ENCODE measurements at regions not wholly inside any gene's neighbourhood (a gene's known extent, or its start where the extent isn't known, plus 50 kb on each side); places are given as distances from the start of the nearest gene placed in this dataset.

GRCh38 chr4:146051728-146052391, 113.2 kb upstream of the ZNF827 start:
- Histone ChIP-seq H3K4me2 (replicated peaks; ENCODE audit: low read depth, low read length, poor library complexity, severe bottlenecking) (no peak overlapping the region), H3K79me2 (ENCODE audit: control insufficient read depth, insufficient read depth, low read length) (no peaks in the 10 kb centered on the region)
- POLR2A ChIA-PET: interaction anchor here (4.1 kb wide), 1 partner anchor 8 kb away, joined by 16 read pairs; no protein-coding TSS in a partner anchor

More at GRCh38 chr4:146051728-146052391, 113.2 kb upstream of the ZNF827 start:
- Histone ChIP-seq H3K9me3 (ENCODE audit: control extremely low read depth in 1 of 3, control insufficient read depth in 2 of 3, insufficient read depth in 1 of 3, low read length in 2 of 3) (peaks cover 1 to 13% (median 12%) of the 10 kb centered on the region in 3 donors), H3K27me3 (replicated peaks in 1 of 4; ENCODE audit: control extremely low read depth in 1 of 4, control insufficient read depth in 3 of 4, insufficient read depth in 4 of 4, low read length in 3 of 4) (peaks cover 0 to 2% (median 0%) of the 10 kb centered on the region in 4 experiments), H2AFZ (ENCODE audit: insufficient read depth, low read depth, low read length, poor library complexity, severe bottlenecking) (no peak overlapping the region), H3K36me3 (replicated peaks in 1 of 2; ENCODE audit: control extremely low read depth in 1 of 2, control insufficient read depth in 1 of 2, extremely low read depth in 1 of 2, insufficient read depth in 2 of 2, low read length in 1 of 2) (no peaks in the 10 kb centered on the region), H3K4me3 (ENCODE audit: control extremely low read depth in 1 of 5, extremely low read depth in 1 of 5, insufficient read depth in 1 of 5, low read depth in 2 of 5, low read length in 4 of 5) (no peak overlapping the region), H4K20me1 (ENCODE audit: control insufficient read depth, insufficient read depth, low read length, poor library complexity, severe bottlenecking) (no peaks in the 10 kb centered on the region), H3K27ac (ENCODE audit: low read length in 2 of 2) (no peak overlapping the region), H3K4me1 (ENCODE audit: control insufficient read depth in 2 of 2, insufficient read depth in 2 of 2, low read length in 2 of 2) (peaks cover 47 to 50% of the 10 kb centered on the region in 2 donors), H3K9ac (ENCODE audit: low read length) (no peak overlapping the region)
- DNase-seq (no peak), ATAC-seq (ENCODE audit: low read depth) (no peak)
- TF ChIP-seq EZH2 (IDR thresholded peaks at IDR 0.05; ENCODE audit: borderline replicate concordance, insufficient read depth, low read depth, low read length, poor library complexity, severe bottlenecking) (no peak), CTCF (IDR thresholded peaks at IDR 0.05) (no peak)
- CTCF ChIA-PET: interaction anchor here (2.4 to 3.2 kb wide), 2 partner anchors 8 to 43 kb away, joined by 8 to 26 read pairs; no protein-coding TSS in a partner anchor
- intact Hi-C loops (cut with micrococcal nuclease): no loop called here
- H3K4me3 Mint-ChIP-seq: no peak overlapping the region
- WGBS (ENCODE audit: insufficient coverage): no CpG with 5 or more reads among the region's 3 CpGs
- peaks cover 2% of the 10 kb centered on the region for H3K9me3 Mint-ChIP-seq (ENCODE audit: insufficient read depth)
- H3K4me1 Mint-ChIP-seq: peaks cover 59% of the 10 kb centered on the region
- no peaks in the 10 kb centered on the region for H3K27me3 Mint-ChIP-seq
- no peak overlapping the region for H3K27ac Mint-ChIP-seq
